Ovary (tissue), 3 donors: ENCODE measurements at regions not wholly inside any gene's neighbourhood (a gene's known extent, or its start where the extent isn't known, plus 50 kb on each side); places are given as distances from the start of the nearest gene placed in this dataset.

Experiments used
- CTCF ChIP-seq, 3 donors: fragments of 450-650 bp in 2 of 3; fragments of 200-600 bp in 1 of 3; IDR thresholded peaks; one replicate each; pipeline versions ENCODE4 v1.5.1 to v1.8.0; 2016 to 2022; ENCODE audit warnings: antibody characterized with exemption in 3 of 3, mild to moderate bottlenecking in 1 of 3
- EP300 ChIP-seq: sonication (generic); formaldehyde crosslinking; IDR thresholded peaks from one replicate; pipeline ENCODE4 v1.6.1; 2017; ENCODE audit warnings: antibody characterized with exemption
- POLR2A ChIP-seq: fragments of 450-650 bp; IDR thresholded peaks from one replicate; pipeline ENCODE4 v1.6.1; 2017; ENCODE audit warnings: antibody characterized with exemption, mild to moderate bottlenecking, moderate library complexity
- donor health status: DM: no; HTN: no; CAD: no.

GRCh38 chr6:151704383-151704782 is 103.1 kb upstream of the ESR1 start:
- TF ChIP-seq CTCF (IDR thresholded peaks at IDR 0.05) (no peak), POLR2A (no peak), EP300 (no peak)
